AG09309 (cell line): ENCODE measurements at regions not wholly inside any gene's neighbourhood (a gene's known extent, or its start where the extent isn't known, plus 50 kb on each side); places are given as distances from the start of the nearest gene placed in this dataset.

Experiments used
- DNase-seq: peaks from one replicate; pipeline ENCODE4 v3.0.0-alpha.2; 2010; ENCODE audit warnings: low read depth
- H3K4me3 ChIP-seq: 2 replicates; pipeline ENCODE4 v1.5.1; 2011; ENCODE audit warnings: mild to moderate bottlenecking, low read depth, low read length, moderate library complexity; ENCODE audit not compliant: control insufficient read depth
- TF ChIP-seq, protein P1 (sequence below): IDR thresholded peaks from 2 replicates; pipeline ENCODE4 v1.5.1; 2011; ENCODE audit warnings: mild to moderate bottlenecking, low read depth, low read length, inconsistent platforms; ENCODE audit not compliant: insufficient read depth, control insufficient read depth; ENCODE audit errors: missing control alignments

DNA sequence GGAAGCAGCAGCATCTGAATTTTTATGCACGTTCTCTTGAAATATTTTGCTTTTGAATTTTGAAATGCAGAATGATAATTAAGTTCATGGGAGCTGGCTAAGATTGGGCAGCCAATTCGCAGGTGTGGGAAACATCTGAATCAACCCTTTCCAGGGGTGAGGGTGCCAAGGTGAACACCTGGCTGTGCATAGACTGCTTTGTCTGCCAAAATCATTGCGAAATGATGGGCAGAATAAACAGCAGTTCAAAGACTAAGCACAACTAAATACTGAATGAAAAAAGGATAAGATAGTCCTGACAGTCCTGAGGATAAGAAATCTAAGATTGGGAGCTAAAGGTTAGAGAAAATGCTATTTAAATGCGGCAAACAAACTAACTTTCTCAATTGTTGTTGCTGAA is 813.3 kb upstream of the RAG2 start:
- no peak for DNase-seq
- TF ChIP-seq, protein P1, sequence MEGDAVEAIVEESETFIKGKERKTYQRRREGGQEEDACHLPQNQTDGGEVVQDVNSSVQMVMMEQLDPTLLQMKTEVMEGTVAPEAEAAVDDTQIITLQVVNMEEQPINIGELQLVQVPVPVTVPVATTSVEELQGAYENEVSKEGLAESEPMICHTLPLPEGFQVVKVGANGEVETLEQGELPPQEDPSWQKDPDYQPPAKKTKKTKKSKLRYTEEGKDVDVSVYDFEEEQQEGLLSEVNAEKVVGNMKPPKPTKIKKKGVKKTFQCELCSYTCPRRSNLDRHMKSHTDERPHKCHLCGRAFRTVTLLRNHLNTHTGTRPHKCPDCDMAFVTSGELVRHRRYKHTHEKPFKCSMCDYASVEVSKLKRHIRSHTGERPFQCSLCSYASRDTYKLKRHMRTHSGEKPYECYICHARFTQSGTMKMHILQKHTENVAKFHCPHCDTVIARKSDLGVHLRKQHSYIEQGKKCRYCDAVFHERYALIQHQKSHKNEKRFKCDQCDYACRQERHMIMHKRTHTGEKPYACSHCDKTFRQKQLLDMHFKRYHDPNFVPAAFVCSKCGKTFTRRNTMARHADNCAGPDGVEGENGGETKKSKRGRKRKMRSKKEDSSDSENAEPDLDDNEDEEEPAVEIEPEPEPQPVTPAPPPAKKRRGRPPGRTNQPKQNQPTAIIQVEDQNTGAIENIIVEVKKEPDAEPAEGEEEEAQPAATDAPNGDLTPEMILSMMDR, result no peak
- H3K4me3 ChIP-seq, result no peak overlapping the region

DNA sequence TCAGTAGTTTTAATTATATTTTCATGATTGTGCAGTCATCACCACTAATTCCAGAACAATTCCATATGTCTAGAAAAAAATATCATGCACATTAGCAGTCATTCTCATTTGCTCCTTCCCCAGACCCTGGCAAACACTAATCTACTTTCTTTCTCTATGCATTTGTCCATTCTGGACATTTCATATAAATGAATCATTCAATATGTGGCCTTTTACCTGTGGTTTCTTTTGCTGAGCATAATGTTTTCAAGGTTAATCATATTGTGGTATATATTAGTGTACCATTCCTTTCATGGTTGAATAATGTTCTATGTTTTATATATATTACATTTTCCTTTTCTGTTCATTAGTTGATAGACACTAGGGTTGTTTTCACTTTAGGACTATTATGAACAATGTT is 811.1 kb upstream of the RAG2 start:
- TF ChIP-seq, protein P1, result no peak
- H3K4me3 ChIP-seq, result no peak overlapping the region
- DNase-seq, result no peak

DNA sequence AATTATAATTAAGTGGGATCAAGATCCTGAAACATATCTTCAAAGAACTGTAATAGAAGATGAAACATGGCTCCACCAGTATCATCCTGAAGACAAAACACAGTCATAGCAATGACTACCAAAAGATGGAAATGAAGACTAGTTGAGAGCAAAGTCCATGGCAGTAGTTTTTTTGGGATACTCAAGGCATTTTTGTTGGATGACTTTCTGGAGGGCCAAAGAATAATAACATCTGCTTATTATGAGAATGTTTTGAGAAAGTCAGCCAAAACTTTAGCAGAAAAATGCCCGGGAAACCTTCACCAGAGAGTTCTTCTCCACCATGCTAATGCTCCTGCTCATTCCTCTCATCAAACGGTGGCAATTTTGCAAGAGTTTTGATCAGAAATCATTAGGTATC is 809.4 kb upstream of the RAG2 start:
- TF ChIP-seq, protein P1, result no peak
- DNase-seq, result no peak
- no peak overlapping the region for H3K4me3 ChIP-seq

DNA sequence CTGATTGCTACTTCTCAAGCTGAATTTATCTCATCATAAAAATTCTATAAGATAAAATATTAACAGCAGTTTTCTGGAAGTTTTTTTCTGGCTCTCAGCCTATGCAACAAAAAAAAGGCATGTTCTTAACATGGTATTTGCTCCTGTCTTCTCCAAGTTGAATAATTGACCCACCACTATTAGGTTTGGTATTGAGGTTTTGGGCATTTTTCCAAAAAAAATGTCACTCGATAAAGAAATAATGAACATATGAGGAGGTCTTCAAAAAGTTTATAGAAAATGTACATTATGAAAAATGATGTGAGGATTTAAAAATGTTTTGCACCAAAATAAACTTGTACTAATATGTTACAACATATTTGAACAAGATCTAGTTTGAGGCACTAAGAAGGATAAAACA is 808.6 kb upstream of the RAG2 start:
- no peak for DNase-seq
- TF ChIP-seq, protein P1, result no peak
- no peak overlapping the region for H3K4me3 ChIP-seq

DNA sequence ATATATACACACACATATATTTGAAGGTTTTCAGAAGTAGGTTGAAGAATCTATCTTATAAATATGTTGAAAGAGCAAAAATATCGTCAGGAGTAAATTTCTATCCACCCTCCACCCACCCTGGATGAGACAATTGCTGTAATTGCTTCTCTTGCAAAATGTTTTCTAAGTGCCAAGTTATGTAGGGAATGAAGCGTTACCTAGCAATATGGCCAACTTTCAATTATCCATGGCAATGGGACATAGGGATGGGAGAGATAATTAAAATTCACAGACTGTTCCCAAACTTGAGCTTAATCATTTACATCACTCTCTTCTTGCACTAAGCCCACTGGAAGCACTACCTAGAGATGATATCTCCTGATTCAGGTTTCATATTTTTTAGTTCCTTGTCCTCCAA is 806.2 kb upstream of the RAG2 start:
- TF ChIP-seq, protein P1, result no peak
- no peak overlapping the region for H3K4me3 ChIP-seq
- no peak for DNase-seq

DNA sequence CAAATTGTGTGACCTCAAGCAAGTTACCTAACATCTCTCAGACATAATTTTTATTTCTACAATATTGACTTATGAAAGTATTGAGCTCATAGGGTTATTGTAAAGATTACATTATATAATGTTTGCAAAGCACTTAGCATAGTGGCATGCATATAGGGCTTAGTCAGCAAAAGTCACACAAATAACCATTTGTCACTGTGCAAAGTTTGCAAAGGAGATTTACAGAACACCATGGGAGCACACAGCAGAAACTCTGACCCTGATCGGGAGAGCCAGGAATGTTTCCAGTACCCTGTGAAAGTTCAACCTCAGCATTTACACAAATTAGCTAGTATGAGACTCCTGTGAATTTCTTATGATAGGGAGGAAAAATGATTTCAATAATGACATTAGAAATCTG is 804.6 kb upstream of the RAG2 start:
- TF ChIP-seq, protein P1, result no peak
- DNase-seq, result no peak
- no peak overlapping the region for H3K4me3 ChIP-seq

DNA sequence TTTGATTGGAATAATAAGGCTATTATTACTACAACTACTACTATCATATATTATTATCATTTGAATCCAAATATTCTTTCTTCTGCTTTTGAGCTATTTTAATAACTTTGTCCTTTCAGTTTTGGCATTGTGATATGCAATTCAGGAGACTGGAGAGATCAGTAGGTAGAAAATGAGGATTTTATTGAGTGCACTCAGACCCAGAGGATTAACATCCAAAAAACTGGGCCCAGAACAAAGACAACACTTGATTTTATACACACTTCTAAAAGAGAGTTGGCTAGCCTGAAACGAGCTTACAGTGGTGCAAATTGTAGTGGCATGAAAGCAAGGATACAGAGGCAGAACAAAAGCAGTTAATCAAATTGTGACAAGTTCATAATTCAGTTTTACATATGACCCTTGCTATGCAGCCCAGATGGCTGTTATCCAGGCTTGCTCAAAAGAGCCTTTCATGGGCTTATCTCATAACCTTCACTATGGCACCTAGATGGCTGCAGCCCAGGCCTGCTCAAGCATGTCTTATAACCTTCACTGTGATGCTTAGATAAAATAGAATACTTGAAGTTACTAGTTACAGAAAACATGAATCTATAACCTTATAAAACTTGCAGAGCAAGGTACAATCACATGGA is 796.3 kb upstream of the RAG2 start:
- DNase-seq, result no peak
- TF ChIP-seq, protein P1, result no peak
- no peak overlapping the region for H3K4me3 ChIP-seq
